HFFc6 (cell line): ENCODE measurements at regions not wholly inside any gene's neighbourhood (a gene's known extent, or its start where the extent isn't known, plus 50 kb on each side); places are given as distances from the start of the nearest gene placed in this dataset.

Source experiments
- DNase-seq: peaks from one replicate; pipeline ENCODE4 v3.0.0-alpha.2; 2018
- H3K27ac Mint-ChIP-seq: 2 replicates; pipeline ENCODE4 v1.8.0; 2020; ENCODE audit warnings: mild to moderate bottlenecking, mixed read lengths
- H3K27me3 Mint-ChIP-seq: 2 replicates; pipeline ENCODE4 v1.8.0; 2021; ENCODE audit warnings: mild to moderate bottlenecking, moderate library complexity, mixed read lengths; ENCODE audit not compliant: insufficient read depth
- H3K36me3 Mint-ChIP-seq: 2 replicates; pipeline ENCODE4 v1.8.0; 2021; ENCODE audit warnings: low read depth, mixed read lengths
- H3K4me1 Mint-ChIP-seq: 2 replicates; pipeline ENCODE4 v1.8.0; 2020; ENCODE audit warnings: low read depth, mixed read lengths
- H3K4me3 Mint-ChIP-seq: 2 replicates; pipeline ENCODE4 v1.8.0; 2020; ENCODE audit warnings: mild to moderate bottlenecking, moderate library complexity, mixed read lengths
- H3K9me3 Mint-ChIP-seq: 2 replicates; pipeline ENCODE4 v1.8.0; 2020; ENCODE audit warnings: mild to moderate bottlenecking, mixed read lengths
- CTCF ChIP-seq: fragments of 200-600 bp; sonication (generic); IDR thresholded peaks from 2 replicates; pipeline ENCODE4 v1.5.0; 2021; ENCODE audit warnings: antibody characterized with exemption, mild to moderate bottlenecking

DNA sequence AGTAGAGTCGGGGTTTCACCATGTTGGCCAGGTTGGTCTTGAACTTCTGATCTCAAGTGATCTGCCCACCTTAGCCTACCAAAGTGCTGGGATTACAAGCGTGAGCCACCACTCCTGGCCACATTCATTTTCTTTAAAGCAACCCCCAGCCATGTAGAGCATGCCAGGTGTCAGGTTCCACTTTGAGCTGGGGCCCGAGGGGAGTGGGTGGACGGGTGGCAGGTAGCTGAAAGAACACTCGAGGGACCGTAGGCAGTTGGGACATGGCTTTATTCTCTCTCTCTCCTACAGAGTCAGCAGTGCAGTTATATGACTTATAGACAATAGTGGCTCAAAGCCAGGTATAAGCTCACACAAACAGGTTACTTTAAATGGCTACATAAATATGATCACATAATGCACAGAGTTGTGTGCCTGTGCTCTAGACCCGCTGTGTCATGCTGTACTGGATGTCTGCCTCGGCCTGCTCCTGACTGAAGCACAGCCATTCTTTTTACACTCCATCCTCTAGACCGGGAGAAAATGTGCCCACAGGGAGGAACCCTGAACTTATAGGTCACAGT lies 60.5 kb upstream of the FAM120A start:
- Mint-ChIP-seq H3K4me3 (no peak overlapping the region), H3K27ac (no peak overlapping the region), H3K36me3 (no peaks in the 10 kb centered on the region), H3K9me3 (no peaks in the 10 kb centered on the region), H3K27me3 (peaks cover 14% of the 10 kb centered on the region), H3K4me1 (no peaks in the 10 kb centered on the region)
- TF ChIP-seq CTCF = no peak
- no peak for DNase-seq

DNA sequence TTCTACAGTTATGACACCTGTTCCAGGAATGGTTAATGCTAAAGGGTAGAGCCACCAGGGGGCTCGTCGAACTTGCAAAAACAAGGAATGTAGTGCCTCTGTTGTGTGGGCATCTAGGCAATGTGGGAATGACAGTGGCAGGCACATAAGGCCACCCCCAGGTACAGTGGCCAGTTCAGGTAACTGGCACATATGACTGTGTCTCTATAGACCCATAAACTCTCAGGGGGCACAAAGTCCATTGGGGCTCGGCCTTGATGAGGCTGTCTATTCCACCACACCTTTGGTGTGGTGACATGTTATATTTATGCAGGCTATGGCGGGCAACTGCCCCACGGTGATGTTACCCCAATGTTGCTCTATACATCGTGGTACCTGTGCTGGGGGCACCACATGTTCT lies 59.6 kb upstream of the FAM120A start:
- Mint-ChIP-seq H3K4me3 (no peak overlapping the region), H3K9me3 (no peaks in the 10 kb centered on the region), H3K27ac (no peak overlapping the region), H3K27me3 (peaks cover 16% of the 10 kb centered on the region), H3K4me1 (no peaks in the 10 kb centered on the region), H3K36me3 (no peaks in the 10 kb centered on the region)
- no peak for DNase-seq
- no peak for TF ChIP-seq CTCF

DNA sequence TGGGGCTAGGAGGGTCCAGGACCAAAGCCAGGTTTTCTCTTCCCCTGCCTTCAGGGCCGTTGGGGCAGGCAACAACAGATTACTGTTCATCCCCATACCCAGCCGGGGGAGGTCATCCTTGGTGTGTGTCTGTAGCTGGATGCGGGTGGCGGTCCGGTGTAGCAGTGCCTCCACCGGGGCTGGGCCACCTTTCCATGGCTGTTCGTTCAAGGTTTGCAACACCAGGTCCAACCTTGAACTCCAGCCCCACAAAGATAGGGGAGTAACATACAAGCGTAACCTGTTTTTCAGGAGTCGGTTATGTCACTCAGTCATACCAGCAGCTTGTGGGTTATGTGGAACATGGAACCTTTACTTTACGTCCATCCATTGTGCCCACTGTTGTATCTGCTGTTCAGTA lies 58.5 kb upstream of the FAM120A start:
- H3K36me3 Mint-ChIP-seq = no peaks in the 10 kb centered on the region
- H3K4me3 Mint-ChIP-seq = no peak overlapping the region
- H3K9me3 Mint-ChIP-seq = no peaks in the 10 kb centered on the region
- no peak for TF ChIP-seq CTCF
- no peak overlapping the region for H3K27ac Mint-ChIP-seq
- H3K4me1 Mint-ChIP-seq = no peaks in the 10 kb centered on the region
- no peak for DNase-seq
- peaks cover 16% of the 10 kb centered on the region for H3K27me3 Mint-ChIP-seq
